AG09309 (cell line): ENCODE measurements at regions not wholly inside any gene's neighbourhood (a gene's known extent, or its start where the extent isn't known, plus 50 kb on each side); places are given as distances from the start of the nearest gene placed in this dataset.
A peak's percentile ranks its signal among the peaks of the same experiment; 100 is the strongest.

Experiments used
- DNase-seq: peaks from one replicate; pipeline ENCODE4 v3.0.0-alpha.2; 2010; ENCODE audit warnings: low read depth
- H3K4me3 ChIP-seq: 2 replicates; pipeline ENCODE4 v1.5.1; 2011; ENCODE audit warnings: mild to moderate bottlenecking, low read depth, low read length, moderate library complexity; ENCODE audit not compliant: control insufficient read depth
- TF ChIP-seq, protein P1 (sequence below): IDR thresholded peaks from 2 replicates; pipeline ENCODE4 v1.5.1; 2011; ENCODE audit warnings: mild to moderate bottlenecking, low read depth, low read length, inconsistent platforms; ENCODE audit not compliant: insufficient read depth, control insufficient read depth; ENCODE audit errors: missing control alignments

DNA sequence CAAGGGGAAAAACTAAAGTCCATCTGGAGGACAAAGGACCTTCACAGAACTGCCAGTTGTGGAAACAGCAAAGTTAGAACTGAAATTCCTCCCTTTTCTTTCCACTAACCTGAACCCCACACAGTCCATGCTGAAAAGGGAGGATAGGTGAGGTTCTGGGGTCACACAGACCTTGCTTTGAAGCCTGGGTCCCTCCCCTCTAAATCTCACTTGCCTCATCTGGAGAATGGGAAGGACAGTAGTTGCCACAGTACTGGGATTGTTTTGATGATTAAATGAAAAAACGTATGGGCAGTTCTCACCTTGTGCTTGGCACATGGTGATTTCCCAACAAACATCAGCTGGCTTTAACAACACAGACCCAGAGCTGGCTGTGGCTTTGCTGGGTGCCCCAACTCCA lies 166.4 kb upstream of the LRIG1 start:
- H3K4me3 ChIP-seq, result no peak overlapping the region
- DNase-seq, result no peak
- TF ChIP-seq, protein P1, sequence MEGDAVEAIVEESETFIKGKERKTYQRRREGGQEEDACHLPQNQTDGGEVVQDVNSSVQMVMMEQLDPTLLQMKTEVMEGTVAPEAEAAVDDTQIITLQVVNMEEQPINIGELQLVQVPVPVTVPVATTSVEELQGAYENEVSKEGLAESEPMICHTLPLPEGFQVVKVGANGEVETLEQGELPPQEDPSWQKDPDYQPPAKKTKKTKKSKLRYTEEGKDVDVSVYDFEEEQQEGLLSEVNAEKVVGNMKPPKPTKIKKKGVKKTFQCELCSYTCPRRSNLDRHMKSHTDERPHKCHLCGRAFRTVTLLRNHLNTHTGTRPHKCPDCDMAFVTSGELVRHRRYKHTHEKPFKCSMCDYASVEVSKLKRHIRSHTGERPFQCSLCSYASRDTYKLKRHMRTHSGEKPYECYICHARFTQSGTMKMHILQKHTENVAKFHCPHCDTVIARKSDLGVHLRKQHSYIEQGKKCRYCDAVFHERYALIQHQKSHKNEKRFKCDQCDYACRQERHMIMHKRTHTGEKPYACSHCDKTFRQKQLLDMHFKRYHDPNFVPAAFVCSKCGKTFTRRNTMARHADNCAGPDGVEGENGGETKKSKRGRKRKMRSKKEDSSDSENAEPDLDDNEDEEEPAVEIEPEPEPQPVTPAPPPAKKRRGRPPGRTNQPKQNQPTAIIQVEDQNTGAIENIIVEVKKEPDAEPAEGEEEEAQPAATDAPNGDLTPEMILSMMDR, result no peak

- no peak for DNase-seq
- TF ChIP-seq, protein P1, result no peak
- H3K4me3 ChIP-seq, result no peak overlapping the region
Measured at GRCh38 chr3:66671291-66671690, 170.5 kb upstream of the LRIG1 start.

GRCh38 chr3:66672830-66673229 lies 172.0 kb upstream of the LRIG1 start:
- no peak for DNase-seq
- H3K4me3 ChIP-seq, result no peak overlapping the region
- TF ChIP-seq, protein P1, result no peak

- no peak for DNase-seq
- TF ChIP-seq, protein P1, result no peak
- H3K4me3 ChIP-seq, result no peak overlapping the region
Measured at GRCh38 chr3:66673293-66673692, 172.5 kb upstream of the LRIG1 start.

GRCh38 chr3:66675366-66675765 lies 174.5 kb upstream of the LRIG1 start:
- DNase-seq, result peak; percentile 21
- TF ChIP-seq, protein P1, result no peak
- no peak overlapping the region for H3K4me3 ChIP-seq

DNA sequence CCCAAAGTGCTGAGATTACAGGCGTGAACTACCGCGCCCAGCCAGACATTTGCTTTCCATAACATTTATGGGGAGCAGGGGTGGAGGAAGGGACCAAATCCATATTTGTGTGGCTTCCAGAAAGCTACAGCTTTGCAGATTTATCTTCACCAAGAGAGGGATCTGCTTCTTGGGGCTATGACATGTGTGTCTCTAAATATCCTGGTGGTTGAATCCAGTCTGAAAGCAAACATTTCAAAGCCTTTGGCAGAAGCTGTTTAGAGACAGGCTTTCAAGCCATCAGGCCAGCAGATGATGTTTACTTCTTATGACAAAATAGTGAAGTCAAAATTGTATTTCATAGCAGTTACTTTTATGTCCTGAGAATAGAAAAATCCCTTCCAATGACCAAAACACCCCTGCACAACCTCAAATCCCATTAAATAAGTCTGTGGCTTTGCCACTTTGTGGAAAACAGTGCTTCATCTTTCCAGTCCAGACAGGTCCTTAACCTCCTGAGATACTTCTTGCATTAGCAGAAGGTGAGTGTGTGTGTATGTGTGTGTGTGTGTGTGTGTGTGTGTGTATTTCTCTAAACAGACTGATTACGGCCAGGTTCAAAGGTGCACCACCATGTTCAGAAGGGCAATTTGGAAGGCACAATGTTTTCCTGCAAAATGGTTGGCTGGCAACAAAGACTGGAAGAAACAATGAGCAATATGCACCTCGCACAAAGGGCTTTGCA lies 191.4 kb upstream of the LRIG1 start:
- TF ChIP-seq, protein P1, result no peak
- DNase-seq, result no peak
- H3K4me3 ChIP-seq, result no peak overlapping the region
